MM.1S (cell line): ENCODE measurements at regions not wholly inside any gene's neighbourhood (a gene's known extent, or its start where the extent isn't known, plus 50 kb on each side); places are given as distances from the start of the nearest gene placed in this dataset.

Source experiments
- DNase-seq: peaks from one replicate; pipeline ENCODE4 v3.0.0-alpha.2; 2015
- H2AFZ ChIP-seq: fragments of 300-600 bp; sonication (generic); 2 replicates; pipeline ENCODE4 v1.6.0; 2016; ENCODE audit warnings: antibody characterized with exemption, low read length
- H3F3A ChIP-seq: fragments of 300-600 bp; sonication (generic); 2 replicates; pipeline ENCODE4 v1.6.1; 2016; ENCODE audit warnings: mild to moderate bottlenecking, antibody characterized with exemption, low read length, moderate library complexity, mixed read lengths; ENCODE audit not compliant: insufficient read depth
- H3K27ac ChIP-seq: fragments of 300-600 bp; sonication (generic); 2 replicates; pipeline ENCODE4 v1.5.1; 2016; ENCODE audit warnings: mild to moderate bottlenecking, low read length
- H3K27me3 ChIP-seq: fragments of 300-600 bp; sonication (generic); replicated peaks from 2 replicates; pipeline ENCODE4 v1.6.0; 2016; ENCODE audit warnings: low read length; ENCODE audit not compliant: insufficient read depth
- H3K36me3 ChIP-seq: fragments of 300-600 bp; sonication (generic); replicated peaks from 2 replicates; pipeline ENCODE4 v1.6.1; 2016; ENCODE audit warnings: mild to moderate bottlenecking, low read length, mixed read lengths; ENCODE audit not compliant: insufficient read depth
- H3K4me1 ChIP-seq: fragments of 300-600 bp; sonication (generic); 2 replicates; pipeline ENCODE4 v1.6.1; 2016; ENCODE audit warnings: low read length, mixed read lengths
- H3K4me2 ChIP-seq: fragments of 300-600 bp; sonication (generic); 2 replicates; pipeline ENCODE4 v1.6.0; 2016; ENCODE audit warnings: low read depth, low read length
- H3K4me3 ChIP-seq: fragments of 300-600 bp; sonication (generic); 2 replicates; pipeline ENCODE4 v1.5.1; 2016; ENCODE audit warnings: low read length, mixed read lengths
- H3K79me2 ChIP-seq: fragments of 300-600 bp; sonication (generic); 2 replicates; pipeline ENCODE4 v1.6.1; 2016; ENCODE audit warnings: mixed run types, low read length, mixed read lengths
- H3K9ac ChIP-seq: fragments of 300-600 bp; sonication (generic); 2 replicates; pipeline ENCODE4 v1.6.1; 2016; ENCODE audit warnings: low read length, mixed read lengths
- H3K9me2 ChIP-seq: fragments of 300-600 bp; sonication (generic); replicated peaks from 2 replicates; pipeline ENCODE4 v1.6.1; 2016; ENCODE audit warnings: mild to moderate bottlenecking, low read length, mixed read lengths; ENCODE audit not compliant: insufficient read depth
- H3K9me3 ChIP-seq: fragments of 300-600 bp; sonication (generic); replicated peaks from 2 replicates; pipeline ENCODE4 v1.6.1; 2016; ENCODE audit warnings: mild to moderate bottlenecking, low read length, mixed read lengths; ENCODE audit not compliant: insufficient read depth
- H4K20me1 ChIP-seq: fragments of 300-600 bp; sonication (generic); 2 replicates; pipeline ENCODE4 v1.6.1; 2016; ENCODE audit warnings: mild to moderate bottlenecking, low read length, moderate library complexity, mixed read lengths; ENCODE audit not compliant: insufficient read depth
- CTCF ChIP-seq: fragments of 300-600 bp; sonication (generic); IDR thresholded peaks from 2 replicates; pipeline ENCODE4 v1.5.1; 2016; ENCODE audit warnings: antibody characterized with exemption, low read length, mixed read lengths
- EZH2 ChIP-seq: fragments of 300-600 bp; sonication (generic); optimal IDR thresholded peaks from 2 replicates; pipeline ENCODE3; 2017; ENCODE audit warnings: low read depth, mild to moderate bottlenecking, antibody characterized with exemption, low read length, mixed read lengths
- EZH2phosphoT487 ChIP-seq: fragments of 300-600 bp; sonication (generic); IDR thresholded peaks from 2 replicates; pipeline ENCODE4 v1.6.1; 2018; ENCODE audit warnings: antibody characterized with exemption, low read length

- Histone ChIP-seq H3K27ac (no peak overlapping the region), H3F3A (peaks cover 11% of the 10 kb centered on the region), H3K9ac (no peak overlapping the region), H3K4me1 (peaks cover 11% of the 10 kb centered on the region), H3K27me3 (no peaks in the 10 kb centered on the region), H4K20me1 (no peaks in the 10 kb centered on the region), H2AFZ (no peak overlapping the region), H3K36me3 (no peaks in the 10 kb centered on the region), H3K9me2 (no peaks in the 10 kb centered on the region), H3K79me2 (no peaks in the 10 kb centered on the region), H3K4me2 (no peak overlapping the region), H3K9me3 (no peaks in the 10 kb centered on the region), H3K4me3 (no peak overlapping the region)
- no peak for DNase-seq
- no peak for TF ChIP-seq EZH2
- TF ChIP-seq EZH2phosphoT487 = no peak
- no peak for TF ChIP-seq CTCF
These were observed 1239.2 kb downstream of the ROBO2 start for GRCh38 chr3:78279091-78279490.

- H3K9ac ChIP-seq = no peak overlapping the region
- H3F3A ChIP-seq = peaks cover 11% of the 10 kb centered on the region
- no peaks in the 10 kb centered on the region for H4K20me1 ChIP-seq
- no peak overlapping the region for H3K27ac ChIP-seq
- H3K4me3 ChIP-seq = no peak overlapping the region
- no peaks in the 10 kb centered on the region for H3K9me2 ChIP-seq
- TF ChIP-seq EZH2 (no peak), CTCF (no peak), EZH2phosphoT487 (no peak)
- no peaks in the 10 kb centered on the region for H3K9me3 ChIP-seq
- DNase-seq = no peak
- H2AFZ ChIP-seq = no peak overlapping the region
- no peak overlapping the region for H3K4me2 ChIP-seq
- no peaks in the 10 kb centered on the region for H3K79me2 ChIP-seq
- peaks cover 11% of the 10 kb centered on the region for H3K4me1 ChIP-seq
- H3K27me3 ChIP-seq = no peaks in the 10 kb centered on the region
- H3K36me3 ChIP-seq = no peaks in the 10 kb centered on the region
These were observed 1241.5 kb downstream of the ROBO2 start for GRCh38 chr3:78281381-78281780.

GRCh38 chr3:78283994-78284393, 1244.1 kb downstream of the ROBO2 start:
- H4K20me1 ChIP-seq = no peaks in the 10 kb centered on the region
- TF ChIP-seq CTCF (no peak), EZH2 (no peak), EZH2phosphoT487 (no peak)
- H2AFZ ChIP-seq = no peak overlapping the region
- H3K27ac ChIP-seq = no peak overlapping the region
- no peak overlapping the region for H3K4me3 ChIP-seq
- H3K79me2 ChIP-seq = no peaks in the 10 kb centered on the region
- H3K9me3 ChIP-seq = no peaks in the 10 kb centered on the region
- DNase-seq = no peak
- H3K4me1 ChIP-seq = no peaks in the 10 kb centered on the region
- no peaks in the 10 kb centered on the region for H3K27me3 ChIP-seq
- H3K9ac ChIP-seq = no peak overlapping the region
- H3K4me2 ChIP-seq = no peak overlapping the region
- H3F3A ChIP-seq = no peaks in the 10 kb centered on the region
- H3K9me2 ChIP-seq = no peaks in the 10 kb centered on the region
- H3K36me3 ChIP-seq = no peaks in the 10 kb centered on the region
